ENCODE measurements at regions not wholly inside any gene's neighbourhood (a gene's known extent, or its start where the extent isn't known, plus 50 kb on each side); places are given as distances from the start of the nearest gene placed in this dataset.

DNA sequence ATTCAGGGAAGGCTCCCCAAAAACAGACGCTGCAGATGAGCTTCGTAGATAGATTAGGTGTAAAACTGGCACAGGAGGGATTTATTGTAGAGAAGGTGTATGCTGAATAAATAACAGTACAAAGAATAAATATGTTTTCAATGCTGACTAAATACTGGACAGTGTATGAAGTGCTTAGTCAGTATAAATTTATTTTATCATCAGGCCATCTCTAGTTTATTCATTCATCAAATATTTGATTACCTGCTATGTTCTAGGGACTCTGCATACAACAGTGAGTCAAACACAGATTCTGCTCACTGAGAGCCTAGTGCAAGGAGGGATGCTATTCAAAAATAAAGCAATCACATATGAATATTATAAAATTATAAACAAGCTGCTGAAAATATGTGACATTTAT lies 63.6 kb upstream of the TSPAN5 start:
- TF ChIP-seq, protein P1, sequence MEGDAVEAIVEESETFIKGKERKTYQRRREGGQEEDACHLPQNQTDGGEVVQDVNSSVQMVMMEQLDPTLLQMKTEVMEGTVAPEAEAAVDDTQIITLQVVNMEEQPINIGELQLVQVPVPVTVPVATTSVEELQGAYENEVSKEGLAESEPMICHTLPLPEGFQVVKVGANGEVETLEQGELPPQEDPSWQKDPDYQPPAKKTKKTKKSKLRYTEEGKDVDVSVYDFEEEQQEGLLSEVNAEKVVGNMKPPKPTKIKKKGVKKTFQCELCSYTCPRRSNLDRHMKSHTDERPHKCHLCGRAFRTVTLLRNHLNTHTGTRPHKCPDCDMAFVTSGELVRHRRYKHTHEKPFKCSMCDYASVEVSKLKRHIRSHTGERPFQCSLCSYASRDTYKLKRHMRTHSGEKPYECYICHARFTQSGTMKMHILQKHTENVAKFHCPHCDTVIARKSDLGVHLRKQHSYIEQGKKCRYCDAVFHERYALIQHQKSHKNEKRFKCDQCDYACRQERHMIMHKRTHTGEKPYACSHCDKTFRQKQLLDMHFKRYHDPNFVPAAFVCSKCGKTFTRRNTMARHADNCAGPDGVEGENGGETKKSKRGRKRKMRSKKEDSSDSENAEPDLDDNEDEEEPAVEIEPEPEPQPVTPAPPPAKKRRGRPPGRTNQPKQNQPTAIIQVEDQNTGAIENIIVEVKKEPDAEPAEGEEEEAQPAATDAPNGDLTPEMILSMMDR (conservative IDR thresholded peaks at IDR 0.05; ENCODE audit: low read depth, low read length), result no peak
- TF ChIP-seq EZH2 (IDR thresholded peaks at IDR 0.05; ENCODE audit: borderline replicate concordance, low read depth, low read length, poor library complexity, severe bottlenecking), result no peak

Measured in A673 (cell line).